ENCODE measurements at regions not wholly inside any gene's neighbourhood (a gene's known extent, or its start where the extent isn't known, plus 50 kb on each side); places are given as distances from the start of the nearest gene placed in this dataset.

GRCh38 chr5:29150840-29151239 is 2042.6 kb upstream of the CDH6 start:
- Histone ChIP-seq H3K27ac (ENCODE audit: low read length) (no peak overlapping the region), H3K9me3 (ENCODE audit: insufficient read depth, low read length, severe bottlenecking) (no peaks in the 10 kb centered on the region), H3K79me2 (ENCODE audit: insufficient read depth, low read length) (no peaks in the 10 kb centered on the region), H3K4me1 (ENCODE audit: insufficient read depth, low read length) (no peaks in the 10 kb centered on the region), H4K20me1 (ENCODE audit: insufficient read depth, low read length) (no peaks in the 10 kb centered on the region), H3K36me3 (ENCODE audit: insufficient read depth, low read length) (no peaks in the 10 kb centered on the region), H3K27me3 (ENCODE audit: insufficient read depth, low read length, poor library complexity) (no peaks in the 10 kb centered on the region), H2AFZ (ENCODE audit: low read depth, low read length) (no peak overlapping the region), H3K4me3 (ENCODE audit: low read depth in 1 of 2, low read length in 2 of 2) (no peak overlapping the region), H3K4me2 (ENCODE audit: insufficient read depth, low read length) (no peak overlapping the region), H3K9ac (ENCODE audit: low read depth, low read length) (no peak overlapping the region)
- DNase-seq, result no peak
- TF ChIP-seq EZH2 (IDR thresholded peaks at IDR 0.05; ENCODE audit: borderline replicate concordance, low read depth, low read length, severe bottlenecking) (no peak), CTCF (IDR thresholded peaks at IDR 0.05; ENCODE audit: borderline replicate concordance, extremely low read depth, low read length, poor library complexity, severe bottlenecking) (no peak)
- no peak for ATAC-seq (ENCODE audit: insufficient read depth, low read depth)

GRCh38 chr5:29148581-29148980 is 2044.9 kb upstream of the CDH6 start:
- H3K36me3 ChIP-seq (ENCODE audit: insufficient read depth, low read length), result no peaks in the 10 kb centered on the region
- no peak overlapping the region for H2AFZ ChIP-seq (ENCODE audit: low read depth, low read length)
- no peaks in the 10 kb centered on the region for H3K9me3 ChIP-seq (ENCODE audit: insufficient read depth, low read length, severe bottlenecking)
- H3K4me2 ChIP-seq (ENCODE audit: insufficient read depth, low read length), result no peak overlapping the region
- H4K20me1 ChIP-seq (ENCODE audit: insufficient read depth, low read length), result no peaks in the 10 kb centered on the region
- no peak overlapping the region for H3K4me3 ChIP-seq (ENCODE audit: low read depth in 1 of 2, low read length in 2 of 2)
- H3K9ac ChIP-seq (ENCODE audit: low read depth, low read length), result no peak overlapping the region
- DNase-seq, result no peak
- H3K79me2 ChIP-seq (ENCODE audit: insufficient read depth, low read length), result no peaks in the 10 kb centered on the region
- no peaks in the 10 kb centered on the region for H3K27me3 ChIP-seq (ENCODE audit: insufficient read depth, low read length, poor library complexity)
- no peak for TF ChIP-seq CTCF (IDR thresholded peaks at IDR 0.05; ENCODE audit: borderline replicate concordance, extremely low read depth, low read length, poor library complexity, severe bottlenecking)
- TF ChIP-seq EZH2 (IDR thresholded peaks at IDR 0.05; ENCODE audit: borderline replicate concordance, low read depth, low read length, severe bottlenecking), result no peak
- H3K4me1 ChIP-seq (ENCODE audit: insufficient read depth, low read length), result no peaks in the 10 kb centered on the region
- no peak for ATAC-seq (ENCODE audit: insufficient read depth, low read depth)
- H3K27ac ChIP-seq (ENCODE audit: low read length), result no peak overlapping the region

- Histone ChIP-seq H3K79me2 (ENCODE audit: insufficient read depth, low read length) (no peaks in the 10 kb centered on the region), H3K4me2 (ENCODE audit: insufficient read depth, low read length) (no peak overlapping the region), H3K36me3 (ENCODE audit: insufficient read depth, low read length) (no peaks in the 10 kb centered on the region), H2AFZ (ENCODE audit: low read depth, low read length) (no peak overlapping the region), H3K27me3 (ENCODE audit: insufficient read depth, low read length, poor library complexity) (no peaks in the 10 kb centered on the region), H3K4me1 (ENCODE audit: insufficient read depth, low read length) (no peaks in the 10 kb centered on the region), H3K9me3 (ENCODE audit: insufficient read depth, low read length, severe bottlenecking) (no peaks in the 10 kb centered on the region), H3K4me3 (ENCODE audit: low read depth in 1 of 2, low read length in 2 of 2) (no peak overlapping the region), H4K20me1 (ENCODE audit: insufficient read depth, low read length) (no peaks in the 10 kb centered on the region), H3K9ac (ENCODE audit: low read depth, low read length) (no peak overlapping the region), H3K27ac (ENCODE audit: low read length) (no peak overlapping the region)
- ATAC-seq (ENCODE audit: insufficient read depth, low read depth), result no peak
- no peak for TF ChIP-seq CTCF (IDR thresholded peaks at IDR 0.05; ENCODE audit: borderline replicate concordance, extremely low read depth, low read length, poor library complexity, severe bottlenecking)
- no peak for DNase-seq
Observed at GRCh38 chr5:29148073-29148472, 2045.4 kb upstream of the CDH6 start.

- TF ChIP-seq EZH2 (IDR thresholded peaks at IDR 0.05; ENCODE audit: borderline replicate concordance, low read depth, low read length, severe bottlenecking) (no peak), CTCF (IDR thresholded peaks at IDR 0.05; ENCODE audit: borderline replicate concordance, extremely low read depth, low read length, poor library complexity, severe bottlenecking) (no peak)
- no peaks in the 10 kb centered on the region for H3K79me2 ChIP-seq (ENCODE audit: insufficient read depth, low read length)
- no peaks in the 10 kb centered on the region for H3K36me3 ChIP-seq (ENCODE audit: insufficient read depth, low read length)
- DNase-seq, result no peak
- H3K4me1 ChIP-seq (ENCODE audit: insufficient read depth, low read length), result no peaks in the 10 kb centered on the region
- no peaks in the 10 kb centered on the region for H3K27me3 ChIP-seq (ENCODE audit: insufficient read depth, low read length, poor library complexity)
- H3K4me3 ChIP-seq (ENCODE audit: low read depth in 1 of 2, low read length in 2 of 2), result no peak overlapping the region
- H3K9me3 ChIP-seq (ENCODE audit: insufficient read depth, low read length, severe bottlenecking), result no peaks in the 10 kb centered on the region
- no peak overlapping the region for H2AFZ ChIP-seq (ENCODE audit: low read depth, low read length)
- no peak overlapping the region for H3K27ac ChIP-seq (ENCODE audit: low read length)
- H3K9ac ChIP-seq (ENCODE audit: low read depth, low read length), result no peak overlapping the region
- no peak for ATAC-seq (ENCODE audit: insufficient read depth, low read depth)
- H4K20me1 ChIP-seq (ENCODE audit: insufficient read depth, low read length), result no peaks in the 10 kb centered on the region
- H3K4me2 ChIP-seq (ENCODE audit: insufficient read depth, low read length), result no peak overlapping the region
Observed at GRCh38 chr5:29143266-29143665, 2050.2 kb upstream of the CDH6 start.

Measured in DND-41 (cell line).